Thoracic aorta (tissue), 2 donors: ENCODE measurements at regions not wholly inside any gene's neighbourhood (a gene's known extent, or its start where the extent isn't known, plus 50 kb on each side); places are given as distances from the start of the nearest gene placed in this dataset.

ENCODE experiments used
- ATAC-seq: fragments of 150-250 bp; one replicate; pipeline ENCODE4 v1.8.0; 2017; ENCODE audit warnings: low read depth; ENCODE audit not compliant: insufficient number of reproducible peaks, low FRiP score
- DNase-seq: peaks from one replicate; pipeline ENCODE4 v3.0.0-alpha.2; 2020; ENCODE audit warnings: low spot score
- H3K27ac ChIP-seq, 2 donors: fragments of 200-600 bp; sonication (generic); 1 replicate in 1 of 2; 2 replicates in 1 of 2; pipeline ENCODE4 v1.5.1; 2016; ENCODE audit warnings: mild to moderate bottlenecking in 2 of 2, moderate library complexity in 2 of 2
- H3K27me3 ChIP-seq: fragments of 200-600 bp; sonication (generic); replicated peaks from 2 replicates; pipeline ENCODE4 v1.6.0; 2016; ENCODE audit warnings: mild to moderate bottlenecking; ENCODE audit not compliant: insufficient read depth
- H3K36me3 ChIP-seq: fragments of 200-600 bp; sonication (generic); one replicate; pipeline ENCODE4 v1.5.1; 2016
- H3K4me1 ChIP-seq, 2 donors: fragments of 200-600 bp; sonication (generic); 1 replicate in 1 of 2; 2 replicates in 1 of 2; pipeline versions ENCODE4 v1.5.1 to v1.6.0; 2016; ENCODE audit warnings: low read depth in 2 of 2, mild to moderate bottlenecking in 1 of 2; ENCODE audit not compliant: control insufficient read depth in 1 of 2
- H3K4me3 ChIP-seq: fragments of 200-600 bp; sonication (generic); 2 replicates; pipeline ENCODE4 v1.5.1; 2016; ENCODE audit warnings: mild to moderate bottlenecking
- H3K9me3 ChIP-seq: fragments of 200-600 bp; sonication (generic); 2 replicates; pipeline ENCODE4 v1.5.1; 2016
- CTCF ChIP-seq: fragments of 200-600 bp; sonication (generic); IDR thresholded peaks from one replicate; pipeline ENCODE4 v1.5.1; 2019; ENCODE audit warnings: antibody characterized with exemption

DNA sequence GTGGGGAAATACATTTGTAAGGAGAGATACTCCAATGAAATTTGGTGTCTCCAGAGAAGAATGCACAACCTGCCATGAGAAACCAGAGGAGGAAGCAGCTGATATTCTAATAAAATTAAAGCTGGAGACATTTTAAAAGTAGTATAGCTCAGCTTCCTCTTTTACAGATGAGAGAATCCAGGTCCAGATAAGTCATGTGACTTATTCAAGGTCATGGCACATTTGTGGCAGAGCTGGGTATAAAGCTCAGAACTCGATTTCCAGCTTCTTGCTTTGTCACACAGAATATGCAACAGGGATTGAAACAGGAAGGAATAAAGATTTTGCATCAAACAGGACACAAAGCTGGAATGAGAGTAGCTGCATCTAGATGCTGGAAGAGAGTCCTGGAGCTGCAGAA, 174.8 kb downstream of the EMP1 start:
- no peak for ATAC-seq
- Histone ChIP-seq H3K27ac (no peak overlapping the region), H3K4me3 (no peak overlapping the region), H3K9me3 (no peaks in the 10 kb centered on the region), H3K36me3 (no peaks in the 10 kb centered on the region), H3K27me3 (no peaks in the 10 kb centered on the region), H3K4me1 (no peaks in the 10 kb centered on the region)
- DNase-seq: no peak
- TF ChIP-seq CTCF: no peak

GRCh38 chr12:13369474-13370056, 173.0 kb downstream of the EMP1 start:
- H3K27me3 ChIP-seq: no peaks in the 10 kb centered on the region
- no peaks in the 10 kb centered on the region for H3K9me3 ChIP-seq
- no peaks in the 10 kb centered on the region for H3K4me1 ChIP-seq
- no peak for TF ChIP-seq CTCF
- no peak overlapping the region for H3K27ac ChIP-seq
- H3K36me3 ChIP-seq: no peaks in the 10 kb centered on the region
- H3K4me3 ChIP-seq: no peak overlapping the region
- DNase-seq (no peak), ATAC-seq (no peak)

DNA sequence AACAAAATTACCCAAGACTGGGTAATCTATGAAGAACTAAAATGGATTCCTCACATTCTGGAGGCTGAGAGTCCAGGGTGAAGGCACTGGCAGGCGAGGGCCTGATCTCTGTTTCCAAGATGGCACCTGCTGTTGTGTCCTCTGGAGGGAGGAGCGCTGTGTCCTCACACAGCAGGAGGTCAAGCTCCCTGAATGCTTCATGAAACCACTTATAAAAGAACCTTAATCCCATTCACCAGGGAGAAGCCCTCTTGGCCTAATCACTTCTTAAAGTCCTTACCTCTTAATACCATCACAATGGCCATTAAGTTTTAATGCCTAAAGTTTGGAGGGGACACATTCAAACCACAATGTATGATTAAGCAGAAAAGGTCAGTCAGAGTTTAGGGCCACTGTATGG, 172.4 kb downstream of the EMP1 start:
- H3K4me1 ChIP-seq: no peaks in the 10 kb centered on the region
- no peak overlapping the region for H3K27ac ChIP-seq
- H3K36me3 ChIP-seq: no peaks in the 10 kb centered on the region
- no peak overlapping the region for H3K4me3 ChIP-seq
- no peaks in the 10 kb centered on the region for H3K9me3 ChIP-seq
- TF ChIP-seq CTCF: no peak
- DNase-seq: no peak
- ATAC-seq: no peak
- H3K27me3 ChIP-seq: no peaks in the 10 kb centered on the region

GRCh38 chr12:13368431-13368830, 171.9 kb downstream of the EMP1 start:
- no peak for TF ChIP-seq CTCF
- H3K4me3 ChIP-seq: no peak overlapping the region
- no peak for ATAC-seq

GRCh38 chr12:13367973-13368372, 171.4 kb downstream of the EMP1 start:
- Histone ChIP-seq H3K4me1 (no peaks in the 10 kb centered on the region), H3K27me3 (no peaks in the 10 kb centered on the region), H3K4me3 (no peak overlapping the region), H3K36me3 (no peaks in the 10 kb centered on the region), H3K27ac (no peak overlapping the region), H3K9me3 (no peaks in the 10 kb centered on the region)
- no peak for TF ChIP-seq CTCF
- DNase-seq (no peak), ATAC-seq (no peak)

More at GRCh38 chr12:13368431-13368830, 171.9 kb downstream of the EMP1 start:
- no peak for DNase-seq
- Histone ChIP-seq H3K27ac (no peak overlapping the region), H3K36me3 (no peaks in the 10 kb centered on the region), H3K27me3 (no peaks in the 10 kb centered on the region), H3K4me1 (no peaks in the 10 kb centered on the region), H3K9me3 (no peaks in the 10 kb centered on the region)
